HepG2 (cell line): ENCODE measurements at regions not wholly inside any gene's neighbourhood (a gene's known extent, or its start where the extent isn't known, plus 50 kb on each side); places are given as distances from the start of the nearest gene placed in this dataset.

Source experiments
- ATAC-seq: fragments of 200-7000 bp; cut with Tn5 transposase; 3 replicates; pipeline ENCODE4 v1.9.1; 2020; ENCODE audit warnings: mild to moderate bottlenecking, moderate library complexity
- BruUV-seq: library from RNA; stranded (reverse); fragments of 400-500 nt; replicated peaks from 2 replicates; lab custom pipeline; 2021; lab: Mats Ljungman, UMichigan
- CTCF ChIA-PET: fragments of 300-600 bp; formaldehyde crosslinking; extraction: SDS; loops from one replicate; lab custom pipeline; 2021; ENCODE audit warnings: low total read pairs, inconsistent platforms, low intra/inter-chr PET ratio; lab: Yijun Ruan, JAX
- POLR2A ChIA-PET: fragments of 350-600 bp; sonication (Branson Sonifier 250); formaldehyde crosslinking; loops from one replicate; lab custom pipeline; 2020; ENCODE audit warnings: antibody characterized with exemption, inconsistent platforms; lab: Yijun Ruan, JAX
- DNase-seq: peaks from one replicate; pipeline ENCODE4 v3.0.0-alpha.2; 2015; ENCODE audit warnings: low spot score
- FAIRE-seq: peaks from 3 replicates; lab custom pipeline; 2011; peaks lifted over from hg19 to GRCh38; lab: Jason Lieb, UNC
- H2AFZ ChIP-seq: one replicate; pipeline ENCODE4 v1.6.1; 2011; ENCODE audit warnings: low read length, inconsistent platforms
- H3K27ac ChIP-seq: fragments of 300-600 bp; 3 replicates; pipeline ENCODE4 v1.8.0; 2011; ENCODE audit warnings: mixed run types, mild to moderate bottlenecking, mixed read lengths, low read length, inconsistent platforms; ENCODE audit not compliant: insufficient read depth; ENCODE audit errors: extremely low read length
- H3K27me3 ChIP-seq, 2 experiments: fragments of 200-600 bp in 1 of 2; 2 replicates in 1 of 2; 3 replicates in 1 of 2; pipeline versions ENCODE4 v1.6.0 to v1.8.0; 2011; ENCODE audit warnings: low read length in 2 of 2, mild to moderate bottlenecking in 2 of 2, moderate library complexity in 2 of 2, inconsistent platforms in 1 of 2; ENCODE audit not compliant: insufficient read depth in 2 of 2, control insufficient read depth in 1 of 2
- H3K36me3 ChIP-seq, 2 experiments: fragments of 200-600 bp in 1 of 2; replicated peaks in 1 of 2; 2 replicates in 1 of 2; 3 replicates in 1 of 2; pipeline versions ENCODE4 v1.5.1 to v1.8.0; 2011; ENCODE audit warnings: low read length in 2 of 2, inconsistent platforms in 1 of 2; ENCODE audit not compliant: insufficient read depth in 2 of 2, control insufficient read depth in 1 of 2
- H3K4me1 ChIP-seq: 2 replicates; pipeline ENCODE4 v1.5.1; 2012; ENCODE audit warnings: low read length, inconsistent platforms; ENCODE audit not compliant: insufficient read depth
- H3K4me2 ChIP-seq: 2 replicates; pipeline ENCODE4 v1.6.0; 2011; ENCODE audit warnings: low read depth, low read length, inconsistent platforms
- H3K4me3 ChIP-seq, 3 experiments: fragments of 200-600 bp in 1 of 3; sonication (generic), shearing (Covaris generic) in 1 of 3; replicated peaks in 1 of 3; 2 replicates each; pipeline ENCODE4 v1.5.1; 2011 to 2016; ENCODE audit warnings: low read length in 3 of 3, inconsistent platforms in 2 of 3, low read depth in 2 of 3, mild to moderate bottlenecking in 2 of 3, control low read depth in 1 of 3, mixed read lengths in 1 of 3; ENCODE audit not compliant: insufficient read depth in 1 of 3
- H3K79me2 ChIP-seq: one replicate; pipeline ENCODE4 v1.6.1; 2011; ENCODE audit warnings: low read length, inconsistent platforms; ENCODE audit not compliant: insufficient read depth
- H3K9ac ChIP-seq: 2 replicates; pipeline ENCODE4 v1.6.0; 2011; ENCODE audit warnings: mild to moderate bottlenecking, low read depth, low read length, inconsistent platforms; ENCODE audit not compliant: insufficient read depth
- H3K9me3 ChIP-seq: 2 replicates; pipeline ENCODE4 v1.5.1; 2012; ENCODE audit warnings: mild to moderate bottlenecking, low read length
- H4K20me1 ChIP-seq: 2 replicates; pipeline ENCODE4 v1.6.0; 2011; ENCODE audit warnings: inconsistent platforms, mild to moderate bottlenecking, low read length, moderate library complexity; ENCODE audit not compliant: insufficient read depth
- ASH2L ChIP-seq: fragments of 300-600, 200-600 bp; sonication (generic); IDR thresholded peaks from 2 replicates; pipeline ENCODE4 v1.7.0; 2017; ENCODE audit warnings: low read depth, mild to moderate bottlenecking, moderate library complexity, mixed read lengths, low read length; ENCODE audit not compliant: insufficient read length
- SNAI1 ChIP-seq: sonication (generic); formaldehyde crosslinking; IDR thresholded peaks from 2 replicates; pipeline ENCODE4 v1.5.0; 2020; ENCODE audit warnings: mild to moderate bottlenecking, missing genetic modification reagents, borderline replicate concordance
- XRCC5 ChIP-seq: fragments of 200-400 bp; formaldehyde crosslinking; optimal IDR thresholded peaks from 2 replicates; pipeline ENCODE3; 2017; ENCODE audit warnings: mild to moderate bottlenecking, low read length
- ZBTB38 ChIP-seq: sonication (generic); formaldehyde crosslinking; IDR thresholded peaks from 2 replicates; pipeline ENCODE4 v1.5.1; 2020; ENCODE audit warnings: mild to moderate bottlenecking, missing genetic modification reagents
- ZMYM3 ChIP-seq: sonication (generic); formaldehyde crosslinking; IDR thresholded peaks from 2 replicates; pipeline ENCODE4 v1.5.1; 2020; ENCODE audit warnings: mild to moderate bottlenecking, missing genetic modification reagents
- ZNF335 ChIP-seq: sonication (generic); formaldehyde crosslinking; IDR thresholded peaks from 2 replicates; pipeline ENCODE4 v1.4.0; 2020; ENCODE audit warnings: missing genetic modification reagents
- ZNF44 ChIP-seq: sonication (generic); formaldehyde crosslinking; IDR thresholded peaks from 2 replicates; pipeline ENCODE4 v1.5.1; 2020; ENCODE audit warnings: mild to moderate bottlenecking, missing genetic modification reagents
- ZNF572 ChIP-seq: sonication (generic); formaldehyde crosslinking; IDR thresholded peaks from 2 replicates; pipeline ENCODE4 v1.5.1; 2020; ENCODE audit warnings: mild to moderate bottlenecking, missing genetic modification reagents
- ZNF746 ChIP-seq: sonication (generic); formaldehyde crosslinking; IDR thresholded peaks from 2 replicates; pipeline ENCODE4 v1.8.0; 2022; ENCODE audit warnings: mild to moderate bottlenecking, missing genetic modification reagents
- ZNF782 ChIP-seq: sonication (generic); formaldehyde crosslinking; IDR thresholded peaks from 2 replicates; pipeline ENCODE4 v1.4.0; 2020; ENCODE audit warnings: missing genetic modification reagents, mild to moderate bottlenecking, borderline replicate concordance
- WGBS: methylation state at CpG from one replicate; pipeline ENCODE4 v1.1.6; 2017; ENCODE audit warnings: low lambda C conversion rate; 5-methylcytosine and 5-hydroxymethylcytosine counted together
- in situ Hi-C: cut with HindIII; loops from 2 replicates; pipeline ENCODE4 v1.10.0; 2017; ENCODE audit warnings: low pct_unique_long_range_greater_than_20kb; ENCODE audit not compliant: extremely low pct_ligation_motif_present
- intact Hi-C: fragments of 100-400 bp; cut with micrococcal nuclease; formaldehyde crosslinking; loops from one replicate; pipeline ENCODE4 v1.10.0; 2022; ENCODE audit not compliant: unreplicated experiment
- TF ChIP-seq, protein P1 (sequence below): sonication (generic); formaldehyde crosslinking; IDR thresholded peaks from 2 replicates; pipeline ENCODE4 v1.4.0; 2020; ENCODE audit warnings: mild to moderate bottlenecking, missing genetic modification reagents, borderline replicate concordance
- TF ChIP-seq, protein P2 (sequence below): sonication (generic); formaldehyde crosslinking; IDR thresholded peaks from 2 replicates; pipeline ENCODE4 v1.4.0; 2020; ENCODE audit warnings: missing genetic modification reagents

DNA sequence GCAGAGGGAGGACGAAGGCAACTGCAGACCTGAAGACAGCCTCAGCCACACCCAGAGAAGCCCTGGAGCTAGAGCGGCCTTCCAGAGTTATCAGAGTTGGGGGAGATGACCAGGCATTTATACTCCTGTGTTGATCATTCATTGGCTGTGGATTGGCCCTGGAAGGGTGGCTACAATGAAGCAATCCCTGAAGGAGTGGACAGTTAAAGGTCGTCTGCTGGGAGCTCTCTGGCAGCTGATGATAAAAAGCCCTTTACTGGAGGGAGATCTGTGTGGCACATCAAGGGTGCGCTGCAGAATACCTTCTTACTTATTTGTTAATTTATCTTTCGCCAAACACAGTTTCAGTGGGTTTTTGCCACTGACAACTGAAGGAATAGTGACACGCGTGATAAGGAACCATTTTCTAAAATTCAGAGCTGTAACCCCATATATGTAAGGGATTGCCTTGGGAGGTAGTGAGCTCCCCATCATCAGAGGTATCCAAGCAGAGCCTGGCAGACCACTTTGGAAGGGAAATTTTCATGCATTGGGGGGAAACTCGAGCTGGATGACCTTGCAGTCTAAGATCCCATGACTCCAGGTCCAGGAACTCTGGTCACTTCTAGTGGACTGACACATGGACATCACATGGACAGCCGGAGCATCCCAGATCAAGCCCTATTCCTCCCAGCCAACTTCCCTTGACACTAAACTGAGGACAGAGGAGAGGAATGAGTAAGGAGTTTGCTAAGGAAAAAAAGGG lies 126.4 kb upstream of the GADD45A start (continued):
- TF ChIP-seq, protein P1, sequence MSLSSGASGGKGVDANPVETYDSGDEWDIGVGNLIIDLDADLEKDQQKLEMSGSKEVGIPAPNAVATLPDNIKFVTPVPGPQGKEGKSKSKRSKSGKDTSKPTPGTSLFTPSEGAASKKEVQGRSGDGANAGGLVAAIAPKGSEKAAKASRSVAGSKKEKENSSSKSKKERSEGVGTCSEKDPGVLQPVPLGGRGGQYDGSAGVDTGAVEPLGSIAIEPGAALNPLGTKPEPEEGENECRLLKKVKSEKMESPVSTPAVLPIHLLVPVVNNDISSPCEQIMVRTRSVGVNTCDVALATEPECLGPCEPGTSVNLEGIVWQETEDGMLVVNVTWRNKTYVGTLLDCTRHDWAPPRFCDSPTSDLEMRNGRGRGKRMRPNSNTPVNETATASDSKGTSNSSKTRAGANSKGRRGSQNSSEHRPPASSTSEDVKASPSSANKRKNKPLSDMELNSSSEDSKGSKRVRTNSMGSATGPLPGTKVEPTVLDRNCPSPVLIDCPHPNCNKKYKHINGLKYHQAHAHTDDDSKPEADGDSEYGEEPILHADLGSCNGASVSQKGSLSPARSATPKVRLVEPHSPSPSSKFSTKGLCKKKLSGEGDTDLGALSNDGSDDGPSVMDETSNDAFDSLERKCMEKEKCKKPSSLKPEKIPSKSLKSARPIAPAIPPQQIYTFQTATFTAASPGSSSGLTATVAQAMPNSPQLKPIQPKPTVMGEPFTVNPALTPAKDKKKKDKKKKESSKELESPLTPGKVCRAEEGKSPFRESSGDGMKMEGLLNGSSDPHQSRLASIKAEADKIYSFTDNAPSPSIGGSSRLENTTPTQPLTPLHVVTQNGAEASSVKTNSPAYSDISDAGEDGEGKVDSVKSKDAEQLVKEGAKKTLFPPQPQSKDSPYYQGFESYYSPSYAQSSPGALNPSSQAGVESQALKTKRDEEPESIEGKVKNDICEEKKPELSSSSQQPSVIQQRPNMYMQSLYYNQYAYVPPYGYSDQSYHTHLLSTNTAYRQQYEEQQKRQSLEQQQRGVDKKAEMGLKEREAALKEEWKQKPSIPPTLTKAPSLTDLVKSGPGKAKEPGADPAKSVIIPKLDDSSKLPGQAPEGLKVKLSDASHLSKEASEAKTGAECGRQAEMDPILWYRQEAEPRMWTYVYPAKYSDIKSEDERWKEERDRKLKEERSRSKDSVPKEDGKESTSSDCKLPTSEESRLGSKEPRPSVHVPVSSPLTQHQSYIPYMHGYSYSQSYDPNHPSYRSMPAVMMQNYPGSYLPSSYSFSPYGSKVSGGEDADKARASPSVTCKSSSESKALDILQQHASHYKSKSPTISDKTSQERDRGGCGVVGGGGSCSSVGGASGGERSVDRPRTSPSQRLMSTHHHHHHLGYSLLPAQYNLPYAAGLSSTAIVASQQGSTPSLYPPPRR (CRISPR knock-in tag), result no peak
- TF ChIP-seq ZNF782 (CRISPR knock-in tag), result no peak
- no peak for TF ChIP-seq SNAI1 (CRISPR knock-in tag)
- TF ChIP-seq ZMYM3, result peak; percentile 81
- no peak for TF ChIP-seq ASH2L
- no peak for TF ChIP-seq ZNF44 (CRISPR knock-in tag)

DNA sequence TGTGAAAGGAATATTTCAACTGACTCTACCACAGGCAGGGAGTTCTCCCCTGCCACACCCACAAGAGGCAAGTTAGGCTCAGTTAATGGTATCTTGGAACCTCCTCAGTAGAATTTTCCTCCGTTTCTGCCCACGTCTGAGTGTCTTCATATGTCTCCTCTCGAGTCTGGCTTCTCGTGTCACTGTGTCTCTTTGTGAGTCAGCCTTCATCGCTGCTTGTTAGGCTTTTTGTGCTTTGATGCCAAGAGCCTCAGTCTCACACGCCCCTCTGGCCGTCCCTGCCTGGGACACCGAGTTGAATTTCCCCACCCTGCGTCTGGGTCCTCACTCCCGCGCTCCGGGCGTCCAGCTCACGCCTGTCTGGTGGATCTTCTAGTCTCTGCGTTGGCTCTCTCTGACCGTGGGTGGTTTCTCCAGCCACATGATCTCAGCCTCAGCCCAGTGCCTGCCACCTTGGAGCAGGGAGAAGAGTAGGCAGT lies 125.7 kb upstream of the GADD45A start:
- FAIRE-seq (no peak), ATAC-seq (peak; percentile 37), DNase-seq (no peak)
- no peak overlapping the region for H3K9ac ChIP-seq
- H2AFZ ChIP-seq, result no peak overlapping the region
- peak overlapping the region in 1 of 3 experiments; percentile 47; a peak in 1 of 6 replicates for H3K4me3 ChIP-seq
- POLR2A ChIA-PET, result interaction anchor here (6.4 kb wide), 1 partner anchor 127 kb away, joined by 43 read pairs; the partner anchor contains the start of gene GADD45A
- in situ Hi-C loops, result no loop called here
- no peaks in the 10 kb centered on the region for H3K9me3 ChIP-seq
- 29% methylated on average over 15 of the region's 16 CpGs for WGBS
- no peaks in the 10 kb centered on the region for H3K36me3 ChIP-seq
- H4K20me1 ChIP-seq, result no peaks in the 10 kb centered on the region
- intact Hi-C loops, result no loop called here
- peaks cover 0 to 6% of the 10 kb centered on the region in 2 experiments; a peak in 1 of 5 replicates for H3K27me3 ChIP-seq
- peaks cover 72% of the 10 kb centered on the region for H3K4me1 ChIP-seq
- no peak overlapping the region for H3K27ac ChIP-seq
- CTCF ChIA-PET, result interaction anchor here (3.2 kb wide), 1 partner anchor 201 kb away, joined by 28 read pairs; no protein-coding TSS in a partner anchor
- H3K4me2 ChIP-seq, result peak overlapping the region; percentile 69
- H3K79me2 ChIP-seq, result no peaks in the 10 kb centered on the region
- no TSS peak for BruUV-seq
- TF ChIP-seq ZNF335, result peak; percentile 98
- TF ChIP-seq, protein P2, sequence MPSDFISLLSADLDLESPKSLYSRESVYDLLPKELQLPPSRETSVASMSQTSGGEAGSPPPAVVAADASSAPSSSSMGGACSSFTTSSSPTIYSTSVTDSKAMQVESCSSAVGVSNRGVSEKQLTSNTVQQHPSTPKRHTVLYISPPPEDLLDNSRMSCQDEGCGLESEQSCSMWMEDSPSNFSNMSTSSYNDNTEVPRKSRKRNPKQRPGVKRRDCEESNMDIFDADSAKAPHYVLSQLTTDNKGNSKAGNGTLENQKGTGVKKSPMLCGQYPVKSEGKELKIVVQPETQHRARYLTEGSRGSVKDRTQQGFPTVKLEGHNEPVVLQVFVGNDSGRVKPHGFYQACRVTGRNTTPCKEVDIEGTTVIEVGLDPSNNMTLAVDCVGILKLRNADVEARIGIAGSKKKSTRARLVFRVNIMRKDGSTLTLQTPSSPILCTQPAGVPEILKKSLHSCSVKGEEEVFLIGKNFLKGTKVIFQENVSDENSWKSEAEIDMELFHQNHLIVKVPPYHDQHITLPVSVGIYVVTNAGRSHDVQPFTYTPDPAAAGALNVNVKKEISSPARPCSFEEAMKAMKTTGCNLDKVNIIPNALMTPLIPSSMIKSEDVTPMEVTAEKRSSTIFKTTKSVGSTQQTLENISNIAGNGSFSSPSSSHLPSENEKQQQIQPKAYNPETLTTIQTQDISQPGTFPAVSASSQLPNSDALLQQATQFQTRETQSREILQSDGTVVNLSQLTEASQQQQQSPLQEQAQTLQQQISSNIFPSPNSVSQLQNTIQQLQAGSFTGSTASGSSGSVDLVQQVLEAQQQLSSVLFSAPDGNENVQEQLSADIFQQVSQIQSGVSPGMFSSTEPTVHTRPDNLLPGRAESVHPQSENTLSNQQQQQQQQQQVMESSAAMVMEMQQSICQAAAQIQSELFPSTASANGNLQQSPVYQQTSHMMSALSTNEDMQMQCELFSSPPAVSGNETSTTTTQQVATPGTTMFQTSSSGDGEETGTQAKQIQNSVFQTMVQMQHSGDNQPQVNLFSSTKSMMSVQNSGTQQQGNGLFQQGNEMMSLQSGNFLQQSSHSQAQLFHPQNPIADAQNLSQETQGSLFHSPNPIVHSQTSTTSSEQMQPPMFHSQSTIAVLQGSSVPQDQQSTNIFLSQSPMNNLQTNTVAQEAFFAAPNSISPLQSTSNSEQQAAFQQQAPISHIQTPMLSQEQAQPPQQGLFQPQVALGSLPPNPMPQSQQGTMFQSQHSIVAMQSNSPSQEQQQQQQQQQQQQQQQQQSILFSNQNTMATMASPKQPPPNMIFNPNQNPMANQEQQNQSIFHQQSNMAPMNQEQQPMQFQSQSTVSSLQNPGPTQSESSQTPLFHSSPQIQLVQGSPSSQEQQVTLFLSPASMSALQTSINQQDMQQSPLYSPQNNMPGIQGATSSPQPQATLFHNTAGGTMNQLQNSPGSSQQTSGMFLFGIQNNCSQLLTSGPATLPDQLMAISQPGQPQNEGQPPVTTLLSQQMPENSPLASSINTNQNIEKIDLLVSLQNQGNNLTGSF (CRISPR knock-in tag), result no peak
- TF ChIP-seq ZNF572 (CRISPR knock-in tag), result 0 out of 2 replicates have a peak, but pooled peaks have one; percentile 23
- TF ChIP-seq ZBTB38 (CRISPR knock-in tag), result 0 out of 2 replicates have a peak, but pooled peaks have one; percentile 17
- no peak for TF ChIP-seq ZNF746
- peak; percentile 26 for TF ChIP-seq XRCC5
